ENCODE measurements at regions not wholly inside any gene's neighbourhood (a gene's known extent, or its start where the extent isn't known, plus 50 kb on each side); places are given as distances from the start of the nearest gene placed in this dataset.

GRCh38 chr2:215770668-215771067, 242.7 kb downstream of the MREG start:
- H3K36me3 Mint-ChIP-seq: no peaks in the 10 kb centered on the region
- H3K4me3 Mint-ChIP-seq: no peak overlapping the region
- peaks cover 26% of the 10 kb centered on the region for H3K4me1 Mint-ChIP-seq
- no peak for TF ChIP-seq HMGXB4 (CRISPR knock-in tag; IDR thresholded peaks at IDR 0.05)
- no peak for TF ChIP-seq ZNF138 (CRISPR knock-in tag; conservative IDR thresholded peaks at IDR 0.05)
- TF ChIP-seq E2F5 (CRISPR knock-in tag; IDR thresholded peaks at IDR 0.05): no peak
- TF ChIP-seq SMAD4 (CRISPR knock-in tag; IDR thresholded peaks at IDR 0.05): no peak
- TF ChIP-seq ZNF121 (CRISPR knock-in tag; IDR thresholded peaks at IDR 0.05): no peak
- TF ChIP-seq CTCF (IDR thresholded peaks at IDR 0.05): no peak
- TF ChIP-seq ATF1 (CRISPR knock-in tag; IDR thresholded peaks at IDR 0.05): no peak
- no peak for TF ChIP-seq CDX4 (CRISPR knock-in tag; IDR thresholded peaks at IDR 0.05; ENCODE audit: borderline replicate concordance)
- ChIA-PET CTCF (no interaction called here), POLR2A (no interaction called here)
- ATAC-seq (no peak), DNase-seq (ENCODE audit: low spot score) (no peak)
- no peak overlapping the region for H3K27ac Mint-ChIP-seq
- H3K9me3 Mint-ChIP-seq: peaks cover 12% of the 10 kb centered on the region; the same call in 1 of the 2 replicates
- peaks cover 6% of the 10 kb centered on the region for H3K27me3 Mint-ChIP-seq (ENCODE audit: low read depth)

GRCh38 chr2:215769246-215769645, 244.1 kb downstream of the MREG start:
- H3K36me3 Mint-ChIP-seq: no peaks in the 10 kb centered on the region
- CTCF ChIA-PET: no interaction called here
- no peak overlapping the region for H3K27ac Mint-ChIP-seq
- H3K4me1 Mint-ChIP-seq: peaks cover 26% of the 10 kb centered on the region
- H3K27me3 Mint-ChIP-seq (ENCODE audit: low read depth): peaks cover 6% of the 10 kb centered on the region
- H3K9me3 Mint-ChIP-seq: peaks cover 12% of the 10 kb centered on the region; the same call in 1 of the 2 replicates
- ATAC-seq (no peak), DNase-seq (ENCODE audit: low spot score) (no peak)
- TF ChIP-seq ZNF416 (CRISPR knock-in tag; IDR thresholded peaks at IDR 0.05) (no peak), ZNF281 (CRISPR knock-in tag; IDR thresholded peaks at IDR 0.05) (no peak), IRF2 (CRISPR knock-in tag; IDR thresholded peaks at IDR 0.05; ENCODE audit: borderline replicate concordance, low read depth) (no peak), OVOL2 (CRISPR knock-in tag; IDR thresholded peaks at IDR 0.05; ENCODE audit: borderline replicate concordance) (no peak), FOXP1 (CRISPR knock-in tag; IDR thresholded peaks at IDR 0.05; ENCODE audit: borderline replicate concordance) (no peak), RELA (CRISPR knock-in tag; IDR thresholded peaks at IDR 0.05; ENCODE audit: borderline replicate concordance) (no peak), TCF7 (CRISPR knock-in tag; IDR thresholded peaks at IDR 0.05; ENCODE audit: low read depth) (no peak), ZNF423 (CRISPR knock-in tag; IDR thresholded peaks at IDR 0.05) (no peak)
- no peak overlapping the region for H3K4me3 Mint-ChIP-seq
- POLR2A ChIA-PET: no interaction called here
